ENCODE measurements at regions not wholly inside any gene's neighbourhood (a gene's known extent, or its start where the extent isn't known, plus 50 kb on each side); places are given as distances from the start of the nearest gene placed in this dataset.

GRCh38 chr2:240358080-240358479, 77.4 kb upstream of the GPC1 start:
- no peak for DNase-seq (ENCODE audit: low read depth in 2 of 2)

DNA sequence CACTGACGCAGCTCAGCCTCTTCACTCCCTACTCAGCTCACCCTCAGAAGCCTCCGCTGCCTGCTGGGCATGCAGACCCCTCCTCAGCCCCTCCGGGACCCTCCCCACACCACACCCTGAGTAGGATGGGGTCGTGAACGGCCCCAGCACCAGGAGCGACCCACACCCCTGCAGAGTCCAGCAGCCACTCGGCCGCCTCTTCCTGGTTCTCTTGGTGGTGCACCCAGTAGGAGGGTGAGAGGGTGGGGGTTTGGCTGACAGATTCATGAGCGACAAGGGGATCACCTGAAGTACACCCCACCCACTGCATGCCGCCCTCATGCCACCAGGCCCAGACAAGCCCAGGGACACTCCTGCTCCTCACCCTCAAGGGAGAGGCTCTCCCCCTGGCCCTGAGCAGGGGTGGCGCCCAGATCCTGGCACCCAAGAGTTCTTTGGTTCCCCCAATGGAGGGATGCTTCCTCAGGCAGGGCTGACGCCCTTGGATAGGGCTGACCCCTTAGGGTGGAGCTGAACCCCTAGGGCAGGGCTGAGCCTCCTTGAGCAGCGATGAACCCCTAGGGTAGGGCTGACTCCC, 76.6 kb upstream of the GPC1 start:
- DNase-seq (ENCODE audit: low read depth in 2 of 2), result no peak

GRCh38 chr2:240359695-240360094, 75.8 kb upstream of the GPC1 start:
- no peak for DNase-seq (ENCODE audit: low read depth in 2 of 2)

DNA sequence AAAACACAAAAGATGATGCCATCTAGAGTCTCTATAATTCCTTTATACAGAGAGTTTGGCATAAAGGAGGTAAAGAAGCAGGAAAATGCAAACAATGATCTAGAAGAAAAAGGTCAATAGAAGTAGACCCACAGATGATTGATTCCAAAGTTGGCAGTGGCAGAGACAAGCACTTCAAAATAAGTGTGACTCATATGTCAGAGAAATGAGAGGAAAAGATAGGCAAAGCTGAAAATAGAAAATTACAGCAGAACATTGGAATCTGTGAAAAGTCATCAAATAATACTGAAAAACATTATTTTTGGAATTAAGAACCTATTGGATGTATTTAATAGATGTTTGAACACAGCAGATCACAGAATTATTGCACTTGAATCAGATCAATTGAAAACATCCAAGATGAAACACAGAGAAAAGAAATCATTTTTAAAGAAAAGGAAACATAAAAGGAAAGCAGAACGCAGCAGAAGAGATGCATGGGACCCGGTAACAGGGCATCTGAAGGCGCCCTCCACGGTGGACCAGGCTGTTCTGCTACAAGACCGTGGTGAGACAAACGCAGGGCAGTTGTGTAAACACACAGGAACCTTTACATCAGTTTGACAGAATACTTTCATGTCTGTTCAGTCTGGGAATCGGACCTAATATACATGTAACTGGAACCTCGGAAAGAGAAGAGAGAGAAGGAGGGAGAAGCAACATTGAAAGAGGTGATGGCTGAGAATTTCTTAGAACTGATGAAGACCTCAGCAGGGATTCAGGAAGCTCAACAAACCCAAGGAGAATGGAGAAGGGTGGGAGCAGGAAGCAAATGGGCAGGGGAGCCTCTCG, 74.6 kb upstream of the GPC1 start:
- no peak for DNase-seq (ENCODE audit: low read depth in 2 of 2)

DNA sequence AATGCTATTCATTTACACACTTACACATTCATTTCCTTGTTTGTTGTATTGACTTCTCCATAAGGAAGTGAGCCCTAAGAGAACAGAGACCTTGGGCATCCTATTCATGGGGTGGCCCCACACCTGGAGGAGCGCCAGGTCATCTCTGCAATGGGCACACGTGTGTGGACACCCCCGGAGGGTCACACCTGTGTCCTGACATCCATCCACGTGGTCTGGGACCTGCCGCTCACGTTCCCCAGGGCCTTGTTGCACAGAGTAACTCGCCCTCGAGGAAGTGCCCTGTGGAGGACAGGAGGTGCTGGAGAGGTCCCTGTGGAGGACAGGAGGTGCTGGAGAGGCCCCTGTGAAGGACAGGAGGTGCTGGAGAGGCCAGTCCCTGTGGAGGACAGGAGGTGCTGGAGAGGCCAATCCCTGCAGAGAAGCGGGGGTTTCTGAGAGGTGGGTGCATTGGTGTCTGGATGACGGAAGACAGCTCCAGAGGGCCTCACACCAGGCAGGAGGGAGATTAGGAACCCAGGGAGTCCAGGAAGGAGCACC, 73.2 kb upstream of the GPC1 start:
- no peak for DNase-seq (ENCODE audit: low read depth in 2 of 2)

- DNase-seq (ENCODE audit: low read depth in 2 of 2), result no peak
These were observed 72.4 kb upstream of the GPC1 start for GRCh38 chr2:240362826-240363745.

- DNase-seq (ENCODE audit: low read depth in 2 of 2), result no peak
These were observed 71.5 kb upstream of the GPC1 start for GRCh38 chr2:240363746-240364581.

- no peak for DNase-seq (ENCODE audit: low read depth in 2 of 2)
These were observed 70.9 kb upstream of the GPC1 start for GRCh38 chr2:240364582-240364960.

DNA sequence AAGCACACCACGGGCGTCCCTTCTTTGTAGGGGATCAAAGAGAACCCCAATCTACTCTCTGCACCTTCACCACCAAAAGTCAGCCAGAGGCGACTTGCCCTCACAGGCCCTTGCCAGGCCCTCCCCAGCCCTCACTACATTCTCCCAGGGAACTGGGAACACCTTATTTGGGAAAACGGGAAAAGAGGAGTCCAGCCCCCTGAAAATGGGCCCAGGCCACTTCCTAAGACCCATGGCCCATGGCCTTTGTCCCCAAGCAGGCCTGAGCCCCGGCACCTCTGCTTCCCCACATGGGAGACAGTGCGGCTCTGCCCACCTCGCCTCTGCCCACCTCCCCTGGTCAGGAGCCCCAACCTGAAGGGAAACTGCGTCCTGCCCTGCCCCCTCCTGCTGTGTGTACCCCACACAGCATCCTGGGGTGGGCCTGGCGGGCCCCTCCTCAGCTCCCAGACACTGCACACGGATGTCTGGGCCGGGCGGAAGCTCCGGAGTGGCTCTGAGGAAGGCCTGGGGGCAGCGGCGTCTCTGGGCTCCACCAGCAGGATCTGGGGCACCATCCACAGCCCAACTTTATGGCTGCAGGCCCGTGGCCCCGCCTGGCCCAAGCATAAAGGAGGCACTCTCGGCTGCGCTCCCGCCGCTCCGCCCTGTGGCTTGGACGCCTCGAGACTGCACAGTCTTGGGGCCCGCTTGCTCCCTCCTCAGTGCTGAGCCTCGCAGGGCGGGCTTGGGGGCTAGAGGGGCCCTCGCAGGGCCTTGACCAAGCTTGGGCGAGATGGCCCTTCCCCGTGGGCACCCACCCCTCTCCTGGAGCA, 70.3 kb upstream of the GPC1 start:
- no peak for DNase-seq (ENCODE audit: low read depth in 2 of 2)

DNA sequence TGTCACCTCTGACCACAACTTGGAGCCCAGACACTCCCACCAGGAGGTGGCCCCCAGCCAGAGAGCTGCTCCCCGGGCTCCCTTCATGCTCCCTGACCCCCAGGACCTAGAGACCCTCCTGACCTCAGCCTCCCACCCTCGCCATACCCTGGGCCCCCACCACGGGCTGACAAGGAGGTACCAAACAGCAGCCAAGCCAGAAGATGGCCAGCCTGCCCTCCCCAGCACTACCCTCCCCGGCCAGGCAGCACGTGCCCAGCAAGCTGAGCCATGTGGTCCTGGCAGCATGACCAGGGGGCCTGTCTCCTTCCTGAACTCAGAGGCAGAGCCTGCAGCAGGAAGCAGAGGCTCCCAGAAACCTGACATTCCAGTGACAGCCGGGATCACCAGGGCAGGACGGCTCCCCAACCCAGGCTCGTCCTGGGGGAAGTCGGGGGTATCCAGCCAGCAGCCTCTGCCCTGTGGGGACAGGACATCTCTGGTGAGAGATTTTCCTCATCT, 69.4 kb upstream of the GPC1 start:
- no peak for DNase-seq (ENCODE audit: low read depth in 2 of 2)

- no peak for DNase-seq (ENCODE audit: low read depth in 2 of 2)
These were observed 68.6 kb upstream of the GPC1 start for GRCh38 chr2:240366901-240367300.

- no peak for DNase-seq (ENCODE audit: low read depth in 2 of 2)
These were observed 67.7 kb upstream of the GPC1 start for GRCh38 chr2:240367721-240368120.

GRCh38 chr2:240368781-240369331, 66.6 kb upstream of the GPC1 start:
- DNase-seq (ENCODE audit: low read depth in 2 of 2), result no peak

DNA sequence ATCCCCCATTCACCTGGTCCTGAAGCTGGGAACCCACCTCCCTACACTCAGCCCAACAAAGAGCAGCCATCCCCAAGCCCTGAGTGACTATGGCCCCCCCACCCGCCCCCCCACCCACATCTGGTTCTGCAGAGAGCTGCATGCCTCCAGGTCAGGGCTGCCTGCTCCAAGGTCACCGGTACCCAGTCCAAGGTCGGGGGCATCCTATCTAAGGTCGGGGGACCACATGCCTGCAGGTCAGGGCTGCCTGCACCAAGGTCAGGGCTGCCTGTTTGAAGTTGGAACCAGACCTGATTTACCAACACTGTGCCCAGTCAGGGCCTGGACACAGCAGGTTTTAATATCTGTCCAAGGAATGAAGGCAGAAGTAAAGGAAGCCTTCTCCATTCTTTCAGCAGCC, 66.1 kb upstream of the GPC1 start:
- no peak for DNase-seq (ENCODE audit: low read depth in 2 of 2)

DNA sequence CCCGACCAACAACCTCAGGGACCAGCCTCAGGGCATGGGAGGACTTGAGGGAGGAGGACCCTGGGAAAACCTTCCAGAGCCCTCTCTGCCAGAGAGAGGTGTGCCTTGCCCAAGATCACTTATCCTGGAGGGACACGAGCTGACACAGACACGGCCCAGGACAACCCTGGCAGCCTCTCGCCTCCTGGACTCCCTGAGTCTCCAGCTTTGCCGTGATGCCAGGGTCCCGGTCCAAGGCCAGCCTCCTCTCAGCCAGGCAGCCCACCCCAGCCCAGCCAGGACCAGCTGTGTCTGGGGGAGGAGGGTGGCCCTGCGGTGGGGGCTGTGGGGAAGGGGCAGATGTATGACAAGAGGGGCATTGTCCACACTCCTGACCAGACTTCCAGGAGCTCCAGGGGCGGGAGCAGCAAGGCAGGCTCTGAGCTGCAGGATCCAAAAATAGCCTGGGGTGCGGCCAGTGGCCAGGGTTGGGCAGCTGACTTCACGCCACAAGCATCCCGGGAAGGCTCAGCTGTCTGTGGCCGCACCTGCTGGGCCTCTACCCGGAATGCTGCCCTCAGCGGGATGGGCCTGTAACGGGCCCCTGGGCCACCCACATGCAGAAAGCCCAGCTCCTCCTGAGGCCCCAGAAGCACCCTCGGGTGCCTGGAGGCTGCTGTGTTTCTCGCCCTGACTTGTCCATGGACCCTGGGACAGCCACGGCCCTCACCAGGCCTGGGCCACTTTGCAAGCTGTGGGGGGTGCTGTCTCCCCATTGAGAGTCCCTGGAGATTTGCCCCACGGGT, 65.5 kb upstream of the GPC1 start:
- DNase-seq (ENCODE audit: low read depth in 2 of 2), result peak in 1 of 2 experiments; percentile 21

- DNase-seq (ENCODE audit: low read depth in 2 of 2), result no peak
These were observed 64.1 kb upstream of the GPC1 start for GRCh38 chr2:240371129-240372000.

DNA sequence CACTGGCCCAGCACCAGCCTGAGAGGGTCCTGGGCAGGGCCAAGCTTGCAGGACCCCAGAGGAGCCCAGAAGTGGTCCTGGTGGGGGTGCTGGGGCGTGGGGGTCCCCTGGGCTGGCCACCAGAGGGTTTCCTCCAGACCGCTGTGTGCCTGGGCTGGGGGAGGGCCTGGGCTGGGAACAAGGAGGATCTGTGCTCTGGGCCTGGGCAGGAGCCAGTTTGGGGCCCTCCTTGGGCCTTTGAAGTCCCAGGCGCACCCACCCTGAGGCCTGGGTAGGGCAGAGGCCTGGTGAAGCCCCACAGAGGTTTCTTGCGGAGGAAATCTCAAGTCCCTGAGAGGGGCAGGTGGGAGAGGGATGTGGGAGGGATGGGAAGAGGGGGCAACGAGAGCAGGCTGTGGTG, 63.4 kb upstream of the GPC1 start:
- no peak for DNase-seq (ENCODE audit: low read depth in 2 of 2)

- no peak for DNase-seq (ENCODE audit: low read depth in 2 of 2)
These were observed 62.1 kb upstream of the GPC1 start for GRCh38 chr2:240373289-240373885.

Data from fibroblast of skin of left biceps (primary cell).